Lower leg skin (tissue), 4 donors: ENCODE measurements at regions not wholly inside any gene's neighbourhood (a gene's known extent, or its start where the extent isn't known, plus 50 kb on each side); places are given as distances from the start of the nearest gene placed in this dataset.

ENCODE experiments used
- DNase-seq, 2 donors: peaks; one replicate each; pipeline ENCODE4 v3.0.0-alpha.2; 2019; ENCODE audit warnings: low spot score in 2 of 2
- H3K4me3 ChIP-seq: fragments of 200-600 bp; sonication (generic); 2 replicates; pipeline ENCODE4 v1.5.1; 2017; ENCODE audit warnings: mild to moderate bottlenecking, low read depth; ENCODE audit not compliant: poor library complexity, severe bottlenecking
- CTCF ChIP-seq, 3 donors: fragments of 450-650 bp; IDR thresholded peaks; one replicate each; pipeline ENCODE4 v1.5.1; 2016; ENCODE audit warnings: antibody characterized with exemption in 3 of 3, mild to moderate bottlenecking in 3 of 3, moderate library complexity in 2 of 3
- POLR2A ChIP-seq, 2 donors: fragments of 450-650 bp; IDR thresholded peaks; one replicate each; pipeline ENCODE4 v1.6.1; 2016 to 2017; ENCODE audit warnings: antibody characterized with exemption in 2 of 2, mild to moderate bottlenecking in 1 of 2, moderate library complexity in 1 of 2
- WGBS, 2 donors: methylation state at CpG; one replicate each; pipeline ENCODE4 v1.1.5; 2018; 5-methylcytosine and 5-hydroxymethylcytosine counted together
- intact Hi-C: fragments of 100-400 bp; cut with DNase I; formaldehyde crosslinking; loops from one replicate; pipeline ENCODE4 v1.15.0; 2023; ENCODE audit warnings: low total_unique reads

GRCh38 chr5:29800752-29801151 lies 1392.7 kb upstream of the CDH6 start:
- TF ChIP-seq CTCF (IDR thresholded peaks at IDR 0.05), result no peak
- no peak for TF ChIP-seq POLR2A (IDR thresholded peaks at IDR 0.05)
- DNase-seq, result no peak
- H3K4me3 ChIP-seq, result no peak overlapping the region
- intact Hi-C loops, result no loop called here
- WGBS, 2 donors, result 84% methylated on average over 5 of the region's 5 CpGs

- WGBS, 2 donors, result 75 to 81% methylated on average over 2 of the region's 2 CpGs
- intact Hi-C loops, result no loop called here
- TF ChIP-seq POLR2A (IDR thresholded peaks at IDR 0.05) (no peak), CTCF (IDR thresholded peaks at IDR 0.05) (no peak)
- no peak for DNase-seq
- no peak overlapping the region for H3K4me3 ChIP-seq
Observed at GRCh38 chr5:29796013-29796412, 1397.5 kb upstream of the CDH6 start.

GRCh38 chr5:29795096-29795652 lies 1398.3 kb upstream of the CDH6 start:
- H3K4me3 ChIP-seq, result no peak overlapping the region
- intact Hi-C loops, result no loop called here
- DNase-seq, result no peak
- 45 to 49% methylated on average over 2 of the region's 2 CpGs for WGBS, 2 donors
- TF ChIP-seq POLR2A (IDR thresholded peaks at IDR 0.05) (no peak), CTCF (IDR thresholded peaks at IDR 0.05) (no peak)

GRCh38 chr5:29794141-29794787 lies 1399.2 kb upstream of the CDH6 start:
- no peak for DNase-seq
- TF ChIP-seq CTCF (IDR thresholded peaks at IDR 0.05) (no peak), POLR2A (IDR thresholded peaks at IDR 0.05) (no peak)
- no peak overlapping the region for H3K4me3 ChIP-seq
- intact Hi-C loops, result no loop called here
- 58 to 64% methylated on average over 5 of the region's 5 CpGs for WGBS, 2 donors

GRCh38 chr5:29790281-29790680 lies 1403.2 kb upstream of the CDH6 start:
- intact Hi-C loops, result no loop called here
- TF ChIP-seq POLR2A (IDR thresholded peaks at IDR 0.05) (no peak), CTCF (IDR thresholded peaks at IDR 0.05) (no peak)
- no peak overlapping the region for H3K4me3 ChIP-seq
- DNase-seq, result no peak

GRCh38 chr5:29780401-29780800 lies 1413.1 kb upstream of the CDH6 start:
- DNase-seq, result no peak
- WGBS, 2 donors, result 30 to 32% methylated on average over 4 of the region's 4 CpGs
- TF ChIP-seq CTCF (IDR thresholded peaks at IDR 0.05), result no peak
- no peak for TF ChIP-seq POLR2A (IDR thresholded peaks at IDR 0.05)
- H3K4me3 ChIP-seq, result no peak overlapping the region
- intact Hi-C loops, result no loop called here
